Cardiac fibroblast (primary cell): ENCODE measurements at regions not wholly inside any gene's neighbourhood (a gene's known extent, or its start where the extent isn't known, plus 50 kb on each side); places are given as distances from the start of the nearest gene placed in this dataset.

Experiments
- DNase-seq, 2 donors: peaks; one replicate each; pipeline versions ENCODE4 v3.0.0 to v3.0.0-alpha.2; 2010; ENCODE audit warnings: low read depth in 2 of 2
- H3K4me3 ChIP-seq, 2 donors: replicated peaks in 1 of 2; 1 replicate in 1 of 2; 2 replicates in 1 of 2; pipeline ENCODE4 v1.5.1; 2011; ENCODE audit warnings: low read depth in 2 of 2, low read length in 2 of 2, mild to moderate bottlenecking in 2 of 2, moderate library complexity in 1 of 2
- CTCF ChIP-seq: IDR thresholded peaks from one replicate; pipeline ENCODE4 v1.5.1; 2011; ENCODE audit warnings: low read depth, mild to moderate bottlenecking, low read length, inconsistent platforms

GRCh38 chr11:109612496-109612895, 190.5 kb downstream of the C11orf87 start:
- H3K4me3 ChIP-seq = no peak overlapping the region
- peak in 1 of 2 donors; percentile 2 for DNase-seq
- no peak for TF ChIP-seq CTCF

GRCh38 chr11:109619498-109619897, 197.5 kb downstream of the C11orf87 start:
- DNase-seq = no peak
- no peak for TF ChIP-seq CTCF
- no peak overlapping the region for H3K4me3 ChIP-seq

- H3K4me3 ChIP-seq = no peak overlapping the region
- TF ChIP-seq CTCF = no peak
- DNase-seq = no peak
Observed at GRCh38 chr11:109629734-109630133, 207.7 kb downstream of the C11orf87 start.

- TF ChIP-seq CTCF = peak; percentile 21
- DNase-seq = peak; percentile 35 to 55
- no peak overlapping the region for H3K4me3 ChIP-seq
Observed at GRCh38 chr11:109641549-109641948, 219.6 kb downstream of the C11orf87 start.

- H3K4me3 ChIP-seq = no peak overlapping the region
- peak in 1 of 2 donors; percentile 43 for DNase-seq
- no peak for TF ChIP-seq CTCF
Observed at GRCh38 chr11:109644152-109644551, 222.2 kb downstream of the C11orf87 start.

- no peak for TF ChIP-seq CTCF
- DNase-seq = no peak
- no peak overlapping the region for H3K4me3 ChIP-seq
Observed at GRCh38 chr11:109648804-109649203, 226.8 kb downstream of the C11orf87 start.

- H3K4me3 ChIP-seq = no peak overlapping the region
- no peak for TF ChIP-seq CTCF
- DNase-seq = no peak
Observed at GRCh38 chr11:109654091-109654490, 232.1 kb downstream of the C11orf87 start.
